B cell (primary cell): ENCODE measurements at regions not wholly inside any gene's neighbourhood (a gene's known extent, or its start where the extent isn't known, plus 50 kb on each side); places are given as distances from the start of the nearest gene placed in this dataset.

ENCODE experiments used
- ATAC-seq: fragments of 200-7000 bp; cut with Tn5 transposase; one replicate; pipeline ENCODE4 v1.10.0; 2021; ENCODE audit warnings: low read depth, mild to moderate bottlenecking, moderate number of reproducible peaks, moderate library complexity
- CTCF ChIA-PET: fragments of 350-600 bp; sonication (Branson Sonifier 250); formaldehyde crosslinking; loops from one replicate; lab custom pipeline; 2021; ENCODE audit warnings: antibody characterized with exemption, inconsistent platforms; lab: Charles Lee
- POLR2A ChIA-PET: fragments of 350-600 bp; sonication (Branson Sonifier 250); formaldehyde crosslinking; loops from one replicate; lab custom pipeline; 2021; ENCODE audit warnings: antibody characterized with exemption; lab: Charles Lee
- DNase-seq: peaks from one replicate; pipeline ENCODE4 v3.0.0; 2013
- H2AFZ ChIP-seq: 2 replicates; pipeline ENCODE4 v1.6.1; 2012; ENCODE audit warnings: mild to moderate bottlenecking, low read depth, low read length; ENCODE audit not compliant: insufficient read depth, poor library complexity, severe bottlenecking
- H3K27ac ChIP-seq, 2 donors: 1 replicate in 1 of 2; 2 replicates in 1 of 2; pipeline ENCODE4 v1.5.1; 2012 to 2013; ENCODE audit warnings: low read length in 2 of 2, mild to moderate bottlenecking in 2 of 2, moderate library complexity in 1 of 2
- H3K27me3 ChIP-seq, 4 experiments: fragments of 200-600 bp in 1 of 4; sonication (generic) in 1 of 4; replicated peaks in 1 of 4; 1 replicate in 2 of 4; 2 replicates in 2 of 4; pipeline versions ENCODE4 v1.6.1 to v1.7.0; 2013 to 2016; ENCODE audit warnings: low read length in 3 of 4, mild to moderate bottlenecking in 2 of 4, mixed read lengths in 1 of 4, moderate library complexity in 1 of 4; ENCODE audit not compliant: insufficient read depth in 4 of 4, control insufficient read depth in 3 of 4; ENCODE audit errors: control extremely low read depth in 1 of 4
- H3K36me3 ChIP-seq, 2 experiments: replicated peaks in 1 of 2; 1 replicate in 1 of 2; 2 replicates in 1 of 2; pipeline versions ENCODE4 v1.6.1 to v1.7.1; 2013; ENCODE audit warnings: low read length in 1 of 2; ENCODE audit not compliant: insufficient read depth in 2 of 2, control insufficient read depth in 1 of 2; ENCODE audit errors: control extremely low read depth in 1 of 2, extremely low read depth in 1 of 2
- H3K4me1 ChIP-seq, 2 donors: fragments of 200-600 bp in 1 of 2; sonication (generic) in 1 of 2; 1 replicate in 1 of 2; 2 replicates in 1 of 2; pipeline versions ENCODE4 v1.5.1 to v1.6.1; 2013 to 2017; ENCODE audit warnings: low read length in 2 of 2; ENCODE audit not compliant: control insufficient read depth in 2 of 2, insufficient read depth in 2 of 2
- H3K4me2 ChIP-seq: replicated peaks from 2 replicates; pipeline ENCODE3; 2012; ENCODE audit warnings: mild to moderate bottlenecking, low read depth, low read length; ENCODE audit not compliant: poor library complexity, severe bottlenecking
- H3K4me3 ChIP-seq, 5 experiments: fragments of 200-600 bp in 1 of 5; sonication (generic) in 1 of 5; 1 replicate in 3 of 5; 2 replicates in 2 of 5; pipeline versions ENCODE4 v1.5.1 to v1.7.0; 2011 to 2016; ENCODE audit warnings: low read length in 4 of 5, mild to moderate bottlenecking in 4 of 5, low read depth in 2 of 5, control low read depth in 1 of 5, moderate library complexity in 1 of 5; ENCODE audit not compliant: insufficient read depth in 1 of 5; ENCODE audit errors: control extremely low read depth in 1 of 5, extremely low read depth in 1 of 5
- H3K79me2 ChIP-seq: fragments of 200-600 bp; sonication (generic); one replicate; pipeline ENCODE4 v1.6.0; 2016; ENCODE audit warnings: low read length; ENCODE audit not compliant: control insufficient read depth, insufficient read depth
- H3K9ac ChIP-seq: fragments of 200-600 bp; sonication (generic); 2 replicates; pipeline ENCODE4 v1.6.1; 2017; ENCODE audit warnings: mild to moderate bottlenecking, low read length, moderate library complexity
- H3K9me3 ChIP-seq, 3 donors: one replicate each; pipeline versions ENCODE4 v1.6.1 to v1.7.1; 2013; ENCODE audit warnings: low read length in 2 of 3; ENCODE audit not compliant: control insufficient read depth in 2 of 3, insufficient read depth in 1 of 3; ENCODE audit errors: control extremely low read depth in 1 of 3
- H4K20me1 ChIP-seq: 2 replicates; pipeline ENCODE4 v1.6.0; 2012; ENCODE audit warnings: mild to moderate bottlenecking, low read length; ENCODE audit not compliant: insufficient read depth, control insufficient read depth, poor library complexity, severe bottlenecking
- H3K27ac Mint-ChIP-seq: one replicate; pipeline ENCODE4 v1.8.0; 2021; ENCODE audit warnings: mixed read lengths
- H3K27me3 Mint-ChIP-seq: one replicate; pipeline ENCODE4 v1.8.0; 2021; ENCODE audit warnings: mixed read lengths
- H3K4me1 Mint-ChIP-seq: one replicate; pipeline ENCODE4 v1.8.0; 2021; ENCODE audit warnings: mixed read lengths
- H3K4me3 Mint-ChIP-seq: one replicate; pipeline ENCODE4 v1.8.0; 2021; ENCODE audit warnings: mixed read lengths
- H3K9me3 Mint-ChIP-seq: one replicate; pipeline ENCODE4 v1.8.0; 2022; ENCODE audit warnings: mixed read lengths; ENCODE audit not compliant: insufficient read depth
- EZH2 ChIP-seq: IDR thresholded peaks from 2 replicates; pipeline ENCODE4 v1.6.1; 2012; ENCODE audit warnings: borderline replicate concordance, low read depth, mild to moderate bottlenecking, moderate library complexity, low read length; ENCODE audit not compliant: insufficient read depth, poor library complexity, severe bottlenecking
- WGBS: methylation state at CpG from one replicate; pipeline ENCODE4 v1.1.5; 2013; ENCODE audit warnings: missing lambda C conversion rate; ENCODE audit not compliant: insufficient coverage; 5-methylcytosine and 5-hydroxymethylcytosine counted together
- intact Hi-C: fragments of 100-400 bp; cut with micrococcal nuclease; formaldehyde crosslinking; loops from one replicate; pipeline ENCODE4 v1.10.0; 2022
- TF ChIP-seq, protein P1 (sequence below): fragments of 200-600 bp; IDR thresholded peaks from one replicate; pipeline ENCODE4 v1.8.0; 2022; ENCODE audit warnings: antibody characterized with exemption, mild to moderate bottlenecking

DNA sequence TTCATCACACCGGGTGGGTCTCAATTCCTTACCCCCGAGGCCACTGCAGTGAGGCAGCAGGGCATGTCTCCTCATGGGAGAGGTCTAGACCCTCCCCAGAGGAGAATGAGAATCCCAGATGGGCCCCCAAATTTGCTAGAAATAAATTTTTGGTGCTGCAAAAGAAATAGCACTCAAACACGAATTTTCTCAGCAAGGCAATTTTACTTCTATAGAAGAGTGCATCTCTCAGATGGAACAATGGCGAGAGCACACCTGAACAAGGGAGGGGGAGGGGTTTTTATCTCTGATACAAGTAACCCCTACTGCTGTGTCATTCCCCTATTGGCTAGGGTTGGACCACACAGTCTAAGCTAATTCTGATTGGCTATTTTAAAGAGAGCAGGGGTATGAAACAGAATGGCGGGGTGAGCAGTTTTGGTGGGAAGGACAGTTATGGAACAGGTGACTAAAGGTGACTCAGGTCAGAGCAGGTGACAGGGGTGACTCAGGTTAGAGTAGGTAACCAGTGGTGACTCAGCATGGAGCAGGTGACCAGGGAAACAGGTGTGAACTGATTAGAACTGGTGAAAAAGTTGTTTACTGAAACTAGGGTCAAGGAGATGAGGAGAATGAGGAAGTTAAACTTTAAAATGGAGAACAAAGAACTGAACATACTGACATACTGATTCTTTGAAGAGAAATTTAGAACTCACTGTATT, 93.0 kb upstream of the WNT7A start:
- H2AFZ ChIP-seq, result no peak overlapping the region
- H3K36me3 ChIP-seq, result no peaks in the 10 kb centered on the region
- no peak overlapping the region for H3K27ac Mint-ChIP-seq
- no peak overlapping the region for H3K4me2 ChIP-seq
- TF ChIP-seq EZH2, result no peak
- TF ChIP-seq, protein P1, sequence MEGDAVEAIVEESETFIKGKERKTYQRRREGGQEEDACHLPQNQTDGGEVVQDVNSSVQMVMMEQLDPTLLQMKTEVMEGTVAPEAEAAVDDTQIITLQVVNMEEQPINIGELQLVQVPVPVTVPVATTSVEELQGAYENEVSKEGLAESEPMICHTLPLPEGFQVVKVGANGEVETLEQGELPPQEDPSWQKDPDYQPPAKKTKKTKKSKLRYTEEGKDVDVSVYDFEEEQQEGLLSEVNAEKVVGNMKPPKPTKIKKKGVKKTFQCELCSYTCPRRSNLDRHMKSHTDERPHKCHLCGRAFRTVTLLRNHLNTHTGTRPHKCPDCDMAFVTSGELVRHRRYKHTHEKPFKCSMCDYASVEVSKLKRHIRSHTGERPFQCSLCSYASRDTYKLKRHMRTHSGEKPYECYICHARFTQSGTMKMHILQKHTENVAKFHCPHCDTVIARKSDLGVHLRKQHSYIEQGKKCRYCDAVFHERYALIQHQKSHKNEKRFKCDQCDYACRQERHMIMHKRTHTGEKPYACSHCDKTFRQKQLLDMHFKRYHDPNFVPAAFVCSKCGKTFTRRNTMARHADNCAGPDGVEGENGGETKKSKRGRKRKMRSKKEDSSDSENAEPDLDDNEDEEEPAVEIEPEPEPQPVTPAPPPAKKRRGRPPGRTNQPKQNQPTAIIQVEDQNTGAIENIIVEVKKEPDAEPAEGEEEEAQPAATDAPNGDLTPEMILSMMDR, result no peak
- no peak overlapping the region for H3K4me3 ChIP-seq
- peaks cover 0 to 21% (median 17%) of the 10 kb centered on the region in 3 donors for H3K9me3 ChIP-seq
- WGBS, result 98% methylated on average over 3 of the region's 5 CpGs
- H3K9me3 Mint-ChIP-seq, result peaks cover 14% of the 10 kb centered on the region
- H3K9ac ChIP-seq, result no peak overlapping the region
- ChIA-PET CTCF (no interaction called here), POLR2A (no interaction called here)
- H3K4me1 Mint-ChIP-seq, result no peaks in the 10 kb centered on the region
- no peak overlapping the region for H3K4me3 Mint-ChIP-seq
- no peak for DNase-seq
- intact Hi-C loops, result no loop called here
- H3K27ac ChIP-seq, result no peak overlapping the region
- H4K20me1 ChIP-seq, result no peaks in the 10 kb centered on the region
- H3K79me2 ChIP-seq, result no peaks in the 10 kb centered on the region
- ATAC-seq, result no peak
- no peaks in the 10 kb centered on the region for H3K27me3 Mint-ChIP-seq
- H3K4me1 ChIP-seq, result no peaks in the 10 kb centered on the region
- no peaks in the 10 kb centered on the region for H3K27me3 ChIP-seq

DNA sequence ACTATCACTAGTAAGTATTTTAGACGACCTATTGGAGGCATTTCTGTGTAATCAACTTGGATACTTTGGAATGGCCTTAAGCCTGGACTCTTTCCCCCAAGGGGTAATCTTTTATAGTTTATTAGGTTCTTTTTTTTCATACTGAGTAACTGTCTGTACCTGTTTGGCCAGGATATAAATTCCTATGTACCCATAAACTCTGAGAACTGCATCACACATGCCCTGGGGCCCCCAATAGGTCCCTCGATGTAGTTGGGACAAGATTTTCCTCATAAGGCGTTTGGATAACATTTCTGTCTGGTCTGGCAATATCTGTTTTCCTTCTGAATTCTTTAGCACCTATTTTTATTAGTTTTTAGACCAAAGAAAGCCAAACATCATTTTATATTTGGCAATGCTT, 86.4 kb upstream of the WNT7A start:
- H3K27ac Mint-ChIP-seq, result no peak overlapping the region
- H3K4me2 ChIP-seq, result no peak overlapping the region
- no peak for DNase-seq
- H3K4me3 ChIP-seq, result no peak overlapping the region
- peaks cover 22% of the 10 kb centered on the region for H3K27me3 Mint-ChIP-seq
- TF ChIP-seq EZH2, result no peak
- TF ChIP-seq, protein P1, result no peak
- ATAC-seq, result no peak
- peaks cover 8% of the 10 kb centered on the region for H3K9me3 Mint-ChIP-seq
- WGBS, result no CpG with 5 or more reads among the region's 3 CpGs
- peaks cover 0 to 3% (median 0%) of the 10 kb centered on the region in 4 experiments for H3K27me3 ChIP-seq
- no peak overlapping the region for H3K27ac ChIP-seq
- H3K36me3 ChIP-seq, result no peaks in the 10 kb centered on the region
- H2AFZ ChIP-seq, result no peak overlapping the region
- H3K9ac ChIP-seq, result no peak overlapping the region
- CTCF ChIA-PET, result no interaction called here
- POLR2A ChIA-PET, result no interaction called here
- intact Hi-C loops, result no loop called here
- no peaks in the 10 kb centered on the region for H3K4me1 Mint-ChIP-seq
- H3K4me1 ChIP-seq, result no peaks in the 10 kb centered on the region
- H4K20me1 ChIP-seq, result no peaks in the 10 kb centered on the region
- no peak overlapping the region for H3K4me3 Mint-ChIP-seq
- H3K79me2 ChIP-seq, result no peaks in the 10 kb centered on the region
- H3K9me3 ChIP-seq, result no peaks in the 10 kb centered on the region
